ENCODE measurements at regions not wholly inside any gene's neighbourhood (a gene's known extent, or its start where the extent isn't known, plus 50 kb on each side); places are given as distances from the start of the nearest gene placed in this dataset.

DNA sequence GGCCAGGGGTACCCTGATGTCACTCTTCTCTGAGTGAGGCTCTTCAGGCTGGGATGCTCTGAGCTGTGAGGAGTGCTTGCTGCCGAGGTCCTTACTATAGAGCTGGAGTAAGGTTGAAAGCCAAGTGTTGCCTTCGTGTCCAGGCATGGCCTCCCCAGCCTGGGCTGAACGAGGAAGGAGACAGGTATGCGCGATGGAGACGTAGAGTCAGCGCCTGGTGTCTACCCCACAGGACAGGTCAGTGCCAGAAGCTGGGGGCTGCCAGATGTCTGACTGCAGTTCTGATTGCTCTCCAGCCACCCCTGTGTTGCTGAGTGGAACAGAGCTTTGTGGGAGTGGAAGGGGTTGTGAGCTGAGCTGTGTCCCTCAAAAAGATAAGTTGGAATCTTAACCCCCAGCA lies 135.8 kb upstream of the AJAP1 start:
- DNase-seq (ENCODE audit: low read depth, low spot score) (no peak), FAIRE-seq (no peak)
- Histone ChIP-seq H2AFZ (ENCODE audit: low read depth, low read length) (no peak overlapping the region), H3K4me1 (ENCODE audit: control insufficient read depth, extremely low read depth, insufficient read depth, low read length) (no peaks in the 10 kb centered on the region), H4K20me1 (replicated peaks; ENCODE audit: control insufficient read depth, extremely low read depth, insufficient read depth, low read length) (no peaks in the 10 kb centered on the region), H3K9me1 (replicated peaks; ENCODE audit: control insufficient read depth, extremely low read depth, insufficient read depth, low read length) (no peaks in the 10 kb centered on the region), H3K79me2 (ENCODE audit: control insufficient read depth, insufficient read depth, low read length) (no peaks in the 10 kb centered on the region), H3K9ac (replicated peaks; ENCODE audit: extremely low read depth, insufficient read depth, low read length) (no peak overlapping the region), H3K36me3 (ENCODE audit: control insufficient read depth in 2 of 2, extremely low read depth in 1 of 2, insufficient read depth in 2 of 2, low read length in 2 of 2) (no peaks in the 10 kb centered on the region), H3K27me3 (ENCODE audit: control insufficient read depth in 2 of 2, insufficient read depth in 2 of 2, low read length in 2 of 2) (no peaks in the 10 kb centered on the region), H3K4me2 (ENCODE audit: insufficient read depth, low read length) (no peak overlapping the region), H3K4me3 (replicated peaks in 1 of 3; ENCODE audit: insufficient read depth in 1 of 3, low read depth in 1 of 3, low read length in 3 of 3) (no peak overlapping the region), H3K27ac (ENCODE audit: insufficient read depth, low read depth, low read length) (no peak overlapping the region), H3K9me3 (replicated peaks; ENCODE audit: control insufficient read depth, insufficient read depth, low read length) (peaks cover 2% of the 10 kb centered on the region)
- dilution Hi-C loops (cut with MboI; ENCODE audit: extremely low pct_ligation_motif_present, low sequenced_read_pairs) = no loop called here
- CTCF ChIA-PET = no interaction called here
- intact Hi-C loops (cut with micrococcal nuclease) = no loop called here
- POLR2A ChIA-PET = no interaction called here
- TF ChIP-seq POLR2AphosphoS5 (IDR thresholded peaks at IDR 0.05; ENCODE audit: insufficient read depth, low read depth, low read length) (no peak), MAX (IDR thresholded peaks at IDR 0.05; ENCODE audit: insufficient read depth, insufficient read length) (no peak), EZH2 (IDR thresholded peaks at IDR 0.05; ENCODE audit: borderline replicate concordance, low read depth, low read length, severe bottlenecking) (no peak), MYC (IDR thresholded peaks at IDR 0.05; ENCODE audit: low read depth, low read length) (no peak), POLR2A (IDR thresholded peaks at IDR 0.05; ENCODE audit: low read depth, low read length) (no peak), GATA2 (IDR thresholded peaks at IDR 0.05; ENCODE audit: insufficient read depth, insufficient read length, low read depth, low read length) (no peak), FOS (IDR thresholded peaks at IDR 0.05; ENCODE audit: borderline replicate concordance, insufficient read depth, low read length) (no peak), JUN (IDR thresholded peaks at IDR 0.05; ENCODE audit: borderline replicate concordance, insufficient read depth, insufficient read length, low read depth) (no peak)
- TF ChIP-seq, protein P1, sequence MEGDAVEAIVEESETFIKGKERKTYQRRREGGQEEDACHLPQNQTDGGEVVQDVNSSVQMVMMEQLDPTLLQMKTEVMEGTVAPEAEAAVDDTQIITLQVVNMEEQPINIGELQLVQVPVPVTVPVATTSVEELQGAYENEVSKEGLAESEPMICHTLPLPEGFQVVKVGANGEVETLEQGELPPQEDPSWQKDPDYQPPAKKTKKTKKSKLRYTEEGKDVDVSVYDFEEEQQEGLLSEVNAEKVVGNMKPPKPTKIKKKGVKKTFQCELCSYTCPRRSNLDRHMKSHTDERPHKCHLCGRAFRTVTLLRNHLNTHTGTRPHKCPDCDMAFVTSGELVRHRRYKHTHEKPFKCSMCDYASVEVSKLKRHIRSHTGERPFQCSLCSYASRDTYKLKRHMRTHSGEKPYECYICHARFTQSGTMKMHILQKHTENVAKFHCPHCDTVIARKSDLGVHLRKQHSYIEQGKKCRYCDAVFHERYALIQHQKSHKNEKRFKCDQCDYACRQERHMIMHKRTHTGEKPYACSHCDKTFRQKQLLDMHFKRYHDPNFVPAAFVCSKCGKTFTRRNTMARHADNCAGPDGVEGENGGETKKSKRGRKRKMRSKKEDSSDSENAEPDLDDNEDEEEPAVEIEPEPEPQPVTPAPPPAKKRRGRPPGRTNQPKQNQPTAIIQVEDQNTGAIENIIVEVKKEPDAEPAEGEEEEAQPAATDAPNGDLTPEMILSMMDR (IDR thresholded peaks at IDR 0.05; ENCODE audit: extremely low read depth in 1 of 2, insufficient read depth in 1 of 2, low read depth in 1 of 2, low read length in 2 of 2) = no peak
- no TSS peak for BruUV-seq (replicated peaks)
